H1 (cell line): ENCODE measurements at regions not wholly inside any gene's neighbourhood (a gene's known extent, or its start where the extent isn't known, plus 50 kb on each side); places are given as distances from the start of the nearest gene placed in this dataset.

Source experiments
- CTCF ChIA-PET: fragments of 300-600 bp; sonication (Branson Sonifier 250); formaldehyde crosslinking; loops from one replicate; lab custom pipeline; 2021; ENCODE audit not compliant: partially characterized antibody; lab: Charles Lee
- POLR2A ChIA-PET: fragments of 300-600 bp; sonication (Branson Sonifier 250); formaldehyde crosslinking; loops from one replicate; lab custom pipeline; 2021; ENCODE audit warnings: inconsistent platforms; ENCODE audit not compliant: partially characterized antibody; lab: Charles Lee
- DNase-seq, 2 experiments: peaks; one replicate each; pipeline versions ENCODE4 v3.0.0 to v3.0.0-alpha.2; 2010 to 2022; ENCODE audit warnings: low spot score in 2 of 2, low read depth in 1 of 2, mixed read lengths in 1 of 2
- FAIRE-seq: peaks from 2 replicates; lab custom pipeline; 2011; peaks lifted over from hg19 to GRCh38; lab: Jason Lieb, UNC
- H2AFZ ChIP-seq: 2 replicates; pipeline ENCODE4 v1.8.1; 2012; ENCODE audit warnings: low read length, inconsistent platforms
- H2AK5ac ChIP-seq: 2 replicates; pipeline ENCODE4 v1.6.1; 2013; ENCODE audit warnings: low read depth, low read length
- H2BK120ac ChIP-seq: replicated peaks from 2 replicates; pipeline ENCODE3; 2013; ENCODE audit warnings: low read depth, low read length, inconsistent platforms
- H2BK12ac ChIP-seq: 2 replicates; pipeline ENCODE4 v1.6.1; 2013; ENCODE audit warnings: low read depth, low read length
- H2BK15ac ChIP-seq: 2 replicates; pipeline ENCODE4 v1.6.1; 2013; ENCODE audit warnings: low read length
- H2BK20ac ChIP-seq: 2 replicates; pipeline ENCODE4 v1.6.1; 2013; ENCODE audit warnings: low read length
- H2BK5ac ChIP-seq: 2 replicates; pipeline ENCODE4 v1.6.1; 2013; ENCODE audit warnings: low read depth, low read length
- H3K14ac ChIP-seq: 2 replicates; pipeline ENCODE4 v1.6.1; 2013; ENCODE audit warnings: inconsistent platforms; ENCODE audit not compliant: insufficient read length
- H3K18ac ChIP-seq: 2 replicates; pipeline ENCODE4 v1.6.1; 2013; ENCODE audit warnings: low read length; ENCODE audit errors: extremely low read depth
- H3K23ac ChIP-seq: 2 replicates; pipeline ENCODE4 v1.6.1; 2013; ENCODE audit warnings: inconsistent platforms; ENCODE audit not compliant: insufficient read length
- H3K23me2 ChIP-seq: 2 replicates; pipeline ENCODE4 v1.6.1; 2013; ENCODE audit warnings: low read depth, low read length
- H3K27ac ChIP-seq: 2 replicates; pipeline ENCODE4 v1.6.1; 2011; ENCODE audit warnings: low read depth, low read length, inconsistent platforms
- H3K27me3 ChIP-seq, 4 experiments: replicated peaks in 1 of 4; 1 replicate in 1 of 4; 2 replicates in 3 of 4; pipeline versions ENCODE4 v1.6.1 to v1.8.1; 2011 to 2013; ENCODE audit warnings: low read length in 3 of 4, mild to moderate bottlenecking in 3 of 4, inconsistent platforms in 2 of 4, mixed read lengths in 2 of 4, moderate library complexity in 1 of 4; ENCODE audit not compliant: control insufficient read depth in 3 of 4, insufficient read depth in 3 of 4; ENCODE audit errors: extremely low read depth in 1 of 4
- H3K36me3 ChIP-seq, 4 experiments: 2 replicates each; pipeline versions ENCODE4 v1.6.1 to v1.8.1; 2011 to 2013; ENCODE audit warnings: mild to moderate bottlenecking in 4 of 4, low read length in 3 of 4, moderate library complexity in 2 of 4, control low read depth in 1 of 4, inconsistent platforms in 1 of 4; ENCODE audit not compliant: insufficient read depth in 4 of 4, control insufficient read depth in 2 of 4
- H3K4ac ChIP-seq: replicated peaks from 2 replicates; pipeline ENCODE3; 2013; ENCODE audit warnings: low read length, low read depth, mixed read lengths, inconsistent platforms; ENCODE audit not compliant: insufficient read length
- H3K4me1 ChIP-seq, 4 experiments: replicated peaks in 1 of 4; 1 replicate in 1 of 4; 2 replicates in 3 of 4; pipeline versions ENCODE4 v1.6.1 to v1.8.1; 2011 to 2013; ENCODE audit warnings: low read length in 3 of 4, inconsistent platforms in 2 of 4, mixed read lengths in 1 of 4; ENCODE audit not compliant: insufficient read depth in 4 of 4, control insufficient read depth in 3 of 4
- H3K4me2 ChIP-seq, 2 experiments: 2 replicates each; pipeline versions ENCODE4 v1.6.1 to v1.8.1; 2011 to 2013; ENCODE audit warnings: low read depth in 2 of 2, low read length in 2 of 2, control low read depth in 1 of 2, inconsistent platforms in 1 of 2, mild to moderate bottlenecking in 1 of 2; ENCODE audit not compliant: insufficient read depth in 1 of 2
- H3K4me3 ChIP-seq, 4 experiments: fragments of 200-600, 300-600 bp in 1 of 4; sonication (generic), shearing (Covaris generic), sonication (Bioruptor Twin) in 1 of 4; 2 replicates each; pipeline versions ENCODE4 v1.5.1 to v1.8.1; 2011 to 2016; ENCODE audit warnings: low read length in 4 of 4, low read depth in 3 of 4, control low read depth in 2 of 4, inconsistent platforms in 2 of 4, mild to moderate bottlenecking in 2 of 4, mixed read lengths in 1 of 4, moderate library complexity in 1 of 4; ENCODE audit not compliant: insufficient read depth in 2 of 4; ENCODE audit errors: extremely low read depth in 1 of 4
- H3K56ac ChIP-seq: replicated peaks from 2 replicates; pipeline ENCODE3; 2013; ENCODE audit warnings: low read depth, mild to moderate bottlenecking, mixed read lengths, low read length, inconsistent platforms; ENCODE audit not compliant: insufficient read length
- H3K79me1 ChIP-seq: 2 replicates; pipeline ENCODE4 v1.6.1; 2013; ENCODE audit warnings: low read depth, low read length, control low read depth
- H3K79me2 ChIP-seq, 2 experiments: 2 replicates each; pipeline versions ENCODE4 v1.6.1 to v1.8.1; 2012 to 2013; ENCODE audit warnings: low read length in 2 of 2, mild to moderate bottlenecking in 2 of 2, inconsistent platforms in 1 of 2; ENCODE audit not compliant: insufficient read depth in 2 of 2, control insufficient read depth in 1 of 2
- H3K9ac ChIP-seq, 4 experiments: replicated peaks in 1 of 4; 1 replicate in 1 of 4; 2 replicates in 3 of 4; pipeline versions ENCODE4 v1.6.1 to v1.8.1; 2011 to 2013; ENCODE audit warnings: low read depth in 3 of 4, low read length in 3 of 4, control low read depth in 2 of 4, mild to moderate bottlenecking in 2 of 4, moderate library complexity in 2 of 4, inconsistent platforms in 1 of 4; ENCODE audit errors: extremely low read depth in 1 of 4
- H3K9me3 ChIP-seq, 2 experiments: 2 replicates each; pipeline versions ENCODE4 v1.6.1 to v1.8.1; 2012 to 2013; ENCODE audit warnings: mild to moderate bottlenecking in 2 of 2, moderate library complexity in 2 of 2, control low read depth in 1 of 2, inconsistent platforms in 1 of 2, low read depth in 1 of 2, low read length in 1 of 2, mixed read lengths in 1 of 2; ENCODE audit not compliant: insufficient read depth in 2 of 2
- H4K20me1 ChIP-seq, 2 experiments: replicated peaks in 1 of 2; 2 replicates each; pipeline versions ENCODE3 to v1.8.1; 2011 to 2013; ENCODE audit warnings: inconsistent platforms in 2 of 2, low read length in 2 of 2, mild to moderate bottlenecking in 1 of 2; ENCODE audit not compliant: insufficient read depth in 2 of 2, control insufficient read depth in 1 of 2
- H4K5ac ChIP-seq: 2 replicates; pipeline ENCODE4 v1.6.1; 2013; ENCODE audit warnings: low read length, low read depth, mixed read lengths, inconsistent platforms; ENCODE audit not compliant: insufficient read length
- H4K8ac ChIP-seq: 2 replicates; pipeline ENCODE4 v1.8.0; 2013; ENCODE audit warnings: mild to moderate bottlenecking, moderate library complexity, low read length, inconsistent platforms; ENCODE audit not compliant: insufficient read depth; ENCODE audit errors: extremely low read depth
- H4K91ac ChIP-seq: replicated peaks from 2 replicates; pipeline ENCODE3; 2013; ENCODE audit warnings: low read length, mixed read lengths, inconsistent platforms; ENCODE audit not compliant: insufficient read length
- ASH2L ChIP-seq: fragments of 200-600, 300-600 bp; sonication (generic); IDR thresholded peaks from one replicate; pipeline ENCODE4 v1.7.1; 2017; ENCODE audit warnings: low read length
- RFX5 ChIP-seq: IDR thresholded peaks from 2 replicates; pipeline ENCODE4 v1.6.1; 2011; ENCODE audit warnings: low read depth, low read length, improper control_type of control experiment, borderline replicate concordance
- TBP ChIP-seq: IDR thresholded peaks from 2 replicates; pipeline ENCODE4 v1.6.1; 2011; ENCODE audit warnings: low read depth, low read length, improper control_type of control experiment
- WGBS, 2 experiments: shearing (Covaris generic) in 1 of 2; methylation state at CpG; one replicate each; pipeline versions ENCODE4 v1.1.6 to v1.1.7; 2013 to 2015; ENCODE audit warnings: low lambda C conversion rate in 2 of 2, mixed read lengths in 2 of 2, inconsistent platforms in 1 of 2, low coverage in 1 of 2, missing lambda C conversion rate in 1 of 2; ENCODE audit not compliant: insufficient replicate concordance in 2 of 2, insufficient coverage in 1 of 2, insufficient read length in 1 of 2; ENCODE audit errors: extremely low coverage in 1 of 2, missing lambda C conversion rate in 1 of 2; 5-methylcytosine and 5-hydroxymethylcytosine counted together

DNA sequence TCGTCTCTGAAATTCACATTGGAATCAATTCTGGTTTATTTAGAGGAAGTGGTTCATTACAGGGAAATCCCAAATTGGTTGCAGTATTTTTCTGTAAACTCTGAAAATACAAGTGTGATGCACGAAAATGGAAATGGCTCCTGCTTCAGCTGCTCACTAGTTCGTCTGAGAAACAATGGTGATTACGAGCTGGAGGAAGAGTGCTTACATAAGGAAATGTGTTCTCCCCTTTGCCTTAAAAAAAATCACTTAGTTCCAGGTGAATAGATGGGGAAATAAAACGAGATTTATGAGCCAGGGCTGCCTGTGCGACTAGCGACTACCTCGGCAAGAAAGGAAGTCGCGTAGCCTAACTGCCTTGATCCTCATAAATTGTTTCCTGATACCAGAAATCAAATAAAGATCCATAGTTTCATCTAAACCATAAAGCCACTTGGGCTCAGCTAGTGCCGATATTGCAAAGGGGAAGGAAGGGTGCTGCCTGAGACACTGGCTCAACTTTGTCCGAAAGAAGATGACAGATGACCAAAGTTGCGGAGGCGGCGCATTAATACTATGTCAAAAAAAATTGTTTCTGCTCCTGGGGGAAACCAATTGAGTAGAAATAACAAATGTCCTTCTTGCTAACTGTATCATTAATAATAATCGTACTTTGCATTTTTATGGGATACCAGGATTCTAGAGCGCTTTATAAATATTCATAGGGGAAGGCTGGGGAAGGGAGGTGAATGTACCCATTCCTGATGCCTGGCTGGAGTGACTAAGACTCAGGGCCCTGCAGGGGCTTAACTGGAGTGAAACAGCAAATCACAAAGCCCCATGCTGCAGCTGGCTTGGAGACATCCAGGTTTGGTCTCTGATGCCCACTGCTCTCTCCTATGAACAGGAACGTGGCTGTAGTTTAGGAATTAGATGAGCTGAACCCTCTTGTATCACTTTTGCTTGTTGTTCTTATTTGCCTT lies 185.7 kb downstream of the BLID start:
- no peaks in the 10 kb centered on the region for H3K79me1 ChIP-seq
- no peaks in the 10 kb centered on the region for H4K20me1 ChIP-seq
- 0 out of 2 replicates have a peak overlapping the region, but pooled peaks have one; percentile 41 for H2BK20ac ChIP-seq
- H3K36me3 ChIP-seq, result no peaks in the 10 kb centered on the region
- H3K4ac ChIP-seq, result no peak overlapping the region
- H2AK5ac ChIP-seq, result no peak overlapping the region
- H2BK12ac ChIP-seq, result 0 out of 2 replicates have a peak overlapping the region, but pooled peaks have one; percentile 77
- CTCF ChIA-PET, result interaction anchor here (0.6 to 0.9 kb wide), 2 partner anchors 149 to 275 kb away, joined by 3 read pairs; no protein-coding TSS in a partner anchor
- no peak overlapping the region for H4K5ac ChIP-seq
- no peak overlapping the region; the same call in 1 of the 2 replicates for H3K18ac ChIP-seq
- H3K56ac ChIP-seq, result no peak overlapping the region
- H3K27me3 ChIP-seq, result no peaks in the 10 kb centered on the region; a peak in 1 of 7 replicates
- H3K14ac ChIP-seq, result no peak overlapping the region
- H3K27ac ChIP-seq, result no peak overlapping the region
- peaks cover 7 to 18% (median 11%) of the 10 kb centered on the region in 4 experiments; a peak in 5 of 7 replicates for H3K4me1 ChIP-seq
- FAIRE-seq, result no peak
- H3K4me2 ChIP-seq, result peak overlapping the region; percentile 73 to 90
- peaks cover 7% of the 10 kb centered on the region for H3K23me2 ChIP-seq
- no peak overlapping the region for H2BK120ac ChIP-seq
- H4K8ac ChIP-seq, result no peak overlapping the region
- H3K9ac ChIP-seq, result no peak overlapping the region
- peak overlapping the region; percentile 3 to 61 (median 32); a peak in 5 of 8 replicates for H3K4me3 ChIP-seq
- no peak overlapping the region for H4K91ac ChIP-seq
- H3K79me2 ChIP-seq, result no peaks in the 10 kb centered on the region
- peak overlapping the region; percentile 87 for H2AFZ ChIP-seq
- WGBS, 2 experiments, result 50% methylated on average over 18 of the region's 18 CpGs; no CpG with 5 or more reads in 1 of the 2 experiments
- POLR2A ChIA-PET, result interaction anchor here (0.6 to 2.2 kb wide), 2 partner anchors 23 to 208 kb away, joined by 3 to 4 read pairs; no protein-coding TSS in a partner anchor
- H2BK5ac ChIP-seq, result peak overlapping the region; percentile 18; the same call in 1 of the 2 replicates
- no peak overlapping the region for H3K23ac ChIP-seq
- no peak for TF ChIP-seq RFX5
- peak; percentile 3 for TF ChIP-seq ASH2L
- TF ChIP-seq TBP, result no peak
- peak overlapping the region; percentile 24; the same call in 1 of the 2 replicates for H2BK15ac ChIP-seq
- no peak for DNase-seq
- no peaks in the 10 kb centered on the region for H3K9me3 ChIP-seq
